ENCODE measurements at regions not wholly inside any gene's neighbourhood (a gene's known extent, or its start where the extent isn't known, plus 50 kb on each side); places are given as distances from the start of the nearest gene placed in this dataset.

DNA sequence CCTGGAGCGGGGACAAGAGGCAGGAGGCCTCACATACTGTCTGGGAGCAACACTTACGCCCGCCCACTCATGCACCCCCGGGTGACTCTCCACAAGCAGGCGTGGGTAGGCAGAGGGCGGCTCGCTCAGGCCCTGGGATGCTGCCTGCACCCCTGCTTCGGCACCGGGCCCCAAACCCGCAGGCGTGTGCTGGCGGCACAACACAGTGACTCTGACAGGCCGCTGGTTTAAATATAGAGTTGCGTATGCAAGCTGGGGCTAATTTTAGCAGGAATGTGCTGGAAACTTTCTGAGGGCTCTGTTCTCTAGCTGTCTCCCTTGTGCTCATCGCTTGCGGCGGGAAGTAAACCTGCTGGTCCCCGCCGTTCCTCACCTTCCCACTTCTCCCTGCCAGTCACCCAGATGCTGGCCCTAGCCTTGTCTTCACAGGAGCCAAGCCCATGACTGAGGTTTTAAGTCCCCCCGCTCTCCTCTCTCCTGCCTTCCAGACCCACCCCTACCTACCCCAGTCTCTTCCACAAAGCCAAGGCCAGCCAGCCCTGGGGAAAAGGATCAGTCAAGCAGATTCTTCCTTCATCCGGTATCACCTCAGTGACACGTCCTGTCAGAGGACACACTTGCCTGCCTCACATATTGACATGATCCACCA, 94.5 kb upstream of the FOXP4 start:
- DNase-seq (ENCODE audit: low spot score): peak; percentile 70

DNA sequence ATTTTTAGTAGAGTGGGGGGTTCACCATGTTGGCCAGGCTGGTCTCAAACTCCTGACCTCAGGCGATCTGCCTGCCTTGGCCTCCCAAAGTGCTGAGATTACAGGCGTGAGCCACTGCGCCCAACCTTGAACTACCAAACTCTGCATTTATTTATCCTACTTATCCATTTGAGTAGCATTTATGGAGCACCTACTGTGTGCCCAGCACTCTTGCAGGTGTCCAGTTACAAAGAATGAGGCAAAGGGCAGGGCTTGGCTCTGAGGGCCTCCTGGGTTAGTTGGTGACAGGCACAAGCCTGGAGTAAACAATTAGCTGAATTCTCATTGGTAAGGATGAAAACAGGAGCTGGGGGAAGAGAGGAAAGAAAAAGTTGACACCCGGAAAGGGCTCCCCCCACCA, 93.4 kb upstream of the FOXP4 start:
- no peak for DNase-seq (ENCODE audit: low spot score)

DNA sequence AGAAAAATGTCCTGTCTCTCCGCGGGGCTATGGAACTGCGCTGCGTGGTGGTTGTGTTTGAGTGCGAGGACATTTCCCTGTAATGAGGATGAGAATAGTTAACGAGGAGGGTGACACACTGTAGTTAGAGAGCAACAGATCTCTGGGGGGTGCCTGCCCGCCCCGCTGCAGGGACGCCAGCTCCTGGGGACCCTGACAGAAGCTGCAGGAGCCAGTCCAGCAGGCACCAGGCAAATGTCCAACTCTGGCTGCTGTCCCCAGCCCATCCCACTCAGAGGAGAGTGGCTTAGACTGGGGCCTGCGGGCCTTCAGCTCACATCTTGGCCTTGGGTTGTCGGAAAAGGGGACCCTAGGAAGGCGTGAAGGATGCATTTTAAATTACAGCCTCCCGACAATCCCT, 92.9 kb upstream of the FOXP4 start:
- no peak for DNase-seq (ENCODE audit: low spot score)

- no peak for DNase-seq (ENCODE audit: low spot score)
Measured at GRCh38 chr6:41454189-41454789, 91.9 kb upstream of the FOXP4 start.

DNA sequence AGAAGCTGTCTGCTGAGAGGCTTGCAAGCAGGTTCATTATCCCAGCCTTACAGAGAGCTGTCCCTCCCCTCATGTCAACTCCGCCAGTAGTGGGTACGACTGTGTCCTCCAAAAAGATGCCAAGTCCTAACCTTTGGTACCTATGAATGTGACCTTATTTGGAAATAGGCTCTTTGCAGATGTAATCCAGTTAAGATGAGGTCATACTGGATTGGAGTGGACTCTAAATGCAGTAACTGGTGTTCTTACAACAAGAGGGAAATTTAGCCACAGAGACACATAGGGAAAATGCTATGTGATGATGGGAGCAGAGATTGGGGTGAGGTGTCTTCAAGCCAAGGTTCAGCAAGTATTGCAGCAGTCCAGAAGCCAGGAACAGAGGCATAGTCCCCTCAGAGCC, 90.8 kb upstream of the FOXP4 start:
- DNase-seq (ENCODE audit: low spot score): no peak

DNA sequence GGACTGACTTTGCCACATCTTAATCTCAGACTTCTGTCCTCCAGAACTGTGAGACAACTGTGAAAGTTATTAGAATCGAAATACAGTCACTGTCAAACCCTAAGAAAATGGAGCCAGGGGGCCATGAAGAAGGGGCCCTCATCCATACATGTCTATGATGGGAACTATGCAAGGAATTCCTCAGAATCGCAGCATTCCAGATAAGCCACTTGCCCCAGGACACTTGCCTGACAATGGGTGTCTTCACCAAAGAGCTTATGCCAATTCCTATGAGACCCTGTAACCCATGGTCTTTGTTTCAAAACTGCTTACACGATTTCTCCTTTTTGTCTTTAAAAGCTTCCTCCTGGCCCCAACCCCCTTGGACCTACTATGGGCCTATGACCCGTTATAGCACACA, 90.4 kb upstream of the FOXP4 start:
- DNase-seq (ENCODE audit: low spot score): no peak

DNA sequence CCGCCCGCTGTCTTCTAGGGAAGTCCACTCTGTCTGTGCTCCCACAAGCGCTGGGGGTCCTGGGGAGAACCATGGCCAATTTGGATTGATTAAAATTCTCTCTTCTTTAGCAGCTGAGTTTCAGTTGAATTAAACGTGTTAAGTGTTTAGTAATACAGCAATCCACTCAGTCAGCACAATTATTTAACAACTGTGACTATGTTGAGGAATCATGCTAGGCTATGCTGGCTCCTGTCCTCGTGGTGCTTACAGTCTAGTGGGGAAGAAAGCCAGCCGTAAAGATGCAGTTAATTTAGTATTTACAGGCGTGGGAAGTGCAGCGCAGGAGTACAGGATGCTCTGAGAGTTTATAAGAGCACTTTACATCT, 88.9 kb upstream of the FOXP4 start:
- no peak for DNase-seq (ENCODE audit: low spot score)

DNA sequence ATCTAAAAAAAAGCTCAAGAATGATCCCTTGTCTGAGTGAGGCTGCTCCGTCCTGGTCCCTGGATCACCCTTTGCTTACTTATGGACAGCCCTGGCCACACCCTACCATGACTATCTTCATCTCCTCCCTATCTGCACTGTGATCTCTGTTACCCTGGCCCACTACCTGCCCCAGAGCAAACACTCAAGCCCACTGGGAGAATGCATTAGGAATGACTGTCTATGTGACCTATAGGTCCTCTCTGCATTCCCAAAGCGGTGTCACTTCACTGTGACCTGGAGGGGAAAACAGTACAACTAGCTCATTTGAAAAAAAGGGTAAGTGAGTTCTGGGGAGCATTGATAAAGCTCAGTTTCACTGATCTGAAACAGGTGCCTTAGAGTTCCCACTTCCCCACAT, 86.4 kb upstream of the FOXP4 start:
- DNase-seq (ENCODE audit: low spot score): no peak

DNA sequence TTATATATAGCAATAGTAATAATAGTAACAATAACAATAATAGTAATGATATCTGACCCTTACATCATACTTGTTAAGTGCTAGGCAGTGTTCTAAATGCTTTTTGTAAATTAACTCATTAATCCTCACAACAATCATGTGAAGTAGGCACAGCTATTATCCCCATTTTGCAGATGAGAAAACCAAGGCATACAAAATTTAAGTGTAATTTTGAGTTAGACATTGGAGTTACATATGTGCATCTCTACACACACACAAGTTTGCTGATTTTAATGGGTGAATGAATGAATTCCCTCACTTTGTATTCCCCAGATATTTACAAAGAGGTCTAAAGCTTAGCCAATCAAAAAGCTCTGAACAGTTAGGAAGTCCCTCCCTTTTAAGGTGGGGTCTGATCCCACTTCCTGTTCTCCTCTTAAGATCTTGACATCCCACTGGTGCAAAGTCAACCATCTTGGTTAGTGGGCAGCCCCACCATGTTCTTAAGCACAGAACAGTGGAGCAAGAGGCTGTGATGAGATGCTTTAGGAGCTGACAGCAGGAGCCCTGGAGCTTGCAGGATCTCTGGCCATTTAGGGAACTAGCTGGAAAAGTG, 85.3 kb upstream of the FOXP4 start:
- no peak for DNase-seq (ENCODE audit: low spot score)

GRCh38 chr6:41462033-41462432, 84.1 kb upstream of the FOXP4 start:
- no peak for DNase-seq (ENCODE audit: low spot score)

DNA sequence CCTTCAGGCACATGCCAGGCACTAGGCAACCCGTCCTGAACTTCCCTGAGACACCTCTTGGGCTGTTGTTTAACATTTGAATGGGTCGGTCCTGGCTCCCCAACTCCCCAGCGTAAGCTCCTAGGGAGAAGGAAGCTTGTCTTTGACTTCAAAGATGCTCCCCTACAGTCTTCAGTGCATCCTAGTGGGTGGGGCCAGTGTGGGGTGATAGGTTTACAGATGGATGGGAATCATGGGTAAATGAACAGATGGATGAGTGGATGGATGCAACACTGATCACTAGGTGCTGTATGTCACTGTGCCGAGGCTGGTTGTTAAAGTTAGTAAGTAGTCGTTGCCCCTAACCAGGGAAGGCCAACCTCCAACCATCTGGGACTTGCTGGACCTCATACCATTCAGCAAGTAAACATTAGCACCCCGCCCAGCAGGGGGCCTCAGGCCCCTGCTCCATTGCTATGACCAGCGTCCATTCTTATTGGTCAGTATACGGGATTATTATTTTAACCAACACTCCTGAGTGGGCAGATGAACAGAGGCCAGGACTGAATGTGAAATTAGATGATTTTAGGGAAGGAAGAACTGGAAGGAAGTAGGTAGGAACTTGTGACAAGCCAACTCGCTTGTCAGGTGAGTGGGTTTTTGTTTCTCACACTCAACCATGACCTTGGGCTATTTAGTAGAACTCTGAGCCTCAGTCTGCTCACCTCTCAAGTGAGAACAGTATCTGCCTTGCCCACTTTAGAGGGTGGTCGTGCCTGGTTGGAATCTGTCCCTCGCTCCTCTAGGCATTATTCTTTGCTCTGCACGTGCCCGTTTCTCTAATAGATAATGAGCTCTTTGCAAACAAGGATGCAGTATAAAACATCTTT, 82.9 kb upstream of the FOXP4 start:
- DNase-seq (ENCODE audit: low spot score): peak; percentile 84

GRCh38 chr6:41464019-41464418, 82.2 kb upstream of the FOXP4 start:
- DNase-seq (ENCODE audit: low spot score): no peak

- peak; percentile 55 for DNase-seq (ENCODE audit: low spot score)
Measured at GRCh38 chr6:41464481-41464880, 81.7 kb upstream of the FOXP4 start.

DNA sequence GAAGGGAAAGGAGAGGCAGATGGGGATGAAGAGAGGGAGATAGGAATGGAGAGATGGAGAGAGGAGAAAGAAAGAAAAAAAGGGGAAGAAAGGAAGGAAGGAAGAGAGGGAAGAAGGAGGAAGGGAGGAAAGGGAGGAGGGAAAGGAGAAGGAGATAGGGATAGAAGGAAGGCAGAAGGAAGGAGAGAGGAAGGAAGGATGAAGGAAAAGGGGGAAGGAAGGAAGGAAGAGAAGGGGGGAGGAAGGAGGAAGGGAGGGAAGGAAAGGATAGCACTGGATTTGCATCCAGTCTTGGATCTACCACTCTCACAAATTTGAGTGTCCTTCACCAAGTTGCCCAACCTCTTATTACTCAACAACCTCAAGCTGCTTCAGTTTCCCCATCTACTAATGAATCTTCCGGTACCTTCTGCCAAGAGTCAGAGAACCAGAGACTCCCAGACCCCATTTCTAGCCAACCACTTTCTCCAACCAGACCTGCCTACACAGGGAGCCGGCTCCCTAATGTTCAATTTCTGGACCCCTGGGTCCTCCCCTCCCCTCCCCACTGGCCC, 79.7 kb upstream of the FOXP4 start:
- DNase-seq (ENCODE audit: low spot score): no peak

- DNase-seq (ENCODE audit: low spot score): no peak
Measured at GRCh38 chr6:41467061-41467460, 79.1 kb upstream of the FOXP4 start.

- DNase-seq (ENCODE audit: low spot score): no peak
Measured at GRCh38 chr6:41467627-41468404, 78.4 kb upstream of the FOXP4 start.

DNA sequence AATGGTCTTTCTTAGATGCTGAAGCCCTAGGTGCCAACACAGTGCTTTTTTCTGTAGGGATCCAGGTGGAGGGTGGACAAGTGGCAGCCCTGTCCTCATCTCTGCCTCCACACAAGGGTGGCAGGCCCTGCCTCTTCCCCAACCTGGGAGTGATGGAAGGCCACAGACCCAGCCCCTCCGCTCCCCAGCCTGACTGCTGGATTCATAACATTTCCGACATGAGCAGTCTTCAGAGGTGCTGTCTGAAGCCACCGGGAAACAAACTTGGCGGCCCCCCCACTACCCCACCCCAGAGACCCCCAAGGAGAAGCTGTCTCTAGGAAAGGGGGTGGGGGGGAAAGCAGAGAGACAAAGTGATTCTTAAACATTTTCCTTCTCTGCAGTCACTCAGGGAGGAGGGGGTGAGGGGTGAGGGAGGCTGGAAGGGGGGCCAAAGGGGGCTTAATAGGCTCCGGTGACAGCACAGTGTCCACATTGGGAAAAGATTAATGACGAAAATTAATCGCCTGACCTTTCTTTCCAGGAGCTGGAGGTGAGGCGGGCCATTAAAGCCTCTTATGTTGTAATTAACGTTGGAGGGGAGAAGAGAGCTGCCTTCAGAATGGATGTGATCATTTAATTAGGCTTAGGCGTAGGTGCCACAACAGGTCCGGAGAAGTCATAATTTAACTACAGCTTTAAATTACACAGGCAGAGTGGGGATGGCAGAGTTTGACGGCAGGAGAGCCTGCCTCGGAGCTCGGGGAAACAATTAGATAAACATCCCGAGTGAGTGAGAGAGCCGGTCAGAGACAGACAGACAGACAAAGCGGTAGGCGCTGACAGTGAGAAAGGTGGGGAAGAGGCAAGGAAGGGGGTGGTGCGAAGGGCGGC, 76.8 kb upstream of the FOXP4 start:
- DNase-seq (ENCODE audit: low spot score): no peak

DNA sequence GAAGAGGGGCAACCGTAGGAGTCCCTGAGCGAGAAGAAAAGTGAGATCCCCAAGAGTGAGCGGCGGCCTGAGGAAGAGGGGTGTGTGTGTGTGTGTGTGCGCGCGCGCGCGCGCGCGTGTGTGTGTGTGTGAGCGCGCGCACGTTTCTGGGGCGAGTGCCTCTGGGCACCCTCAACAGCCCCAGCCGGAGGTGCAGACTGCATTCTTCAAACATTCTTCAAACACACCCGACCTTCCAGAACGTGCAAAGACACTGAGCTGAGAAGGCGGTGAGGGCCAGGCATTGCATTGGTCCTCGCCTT, 76.2 kb upstream of the FOXP4 start:
- DNase-seq (ENCODE audit: low spot score): no peak

DNA sequence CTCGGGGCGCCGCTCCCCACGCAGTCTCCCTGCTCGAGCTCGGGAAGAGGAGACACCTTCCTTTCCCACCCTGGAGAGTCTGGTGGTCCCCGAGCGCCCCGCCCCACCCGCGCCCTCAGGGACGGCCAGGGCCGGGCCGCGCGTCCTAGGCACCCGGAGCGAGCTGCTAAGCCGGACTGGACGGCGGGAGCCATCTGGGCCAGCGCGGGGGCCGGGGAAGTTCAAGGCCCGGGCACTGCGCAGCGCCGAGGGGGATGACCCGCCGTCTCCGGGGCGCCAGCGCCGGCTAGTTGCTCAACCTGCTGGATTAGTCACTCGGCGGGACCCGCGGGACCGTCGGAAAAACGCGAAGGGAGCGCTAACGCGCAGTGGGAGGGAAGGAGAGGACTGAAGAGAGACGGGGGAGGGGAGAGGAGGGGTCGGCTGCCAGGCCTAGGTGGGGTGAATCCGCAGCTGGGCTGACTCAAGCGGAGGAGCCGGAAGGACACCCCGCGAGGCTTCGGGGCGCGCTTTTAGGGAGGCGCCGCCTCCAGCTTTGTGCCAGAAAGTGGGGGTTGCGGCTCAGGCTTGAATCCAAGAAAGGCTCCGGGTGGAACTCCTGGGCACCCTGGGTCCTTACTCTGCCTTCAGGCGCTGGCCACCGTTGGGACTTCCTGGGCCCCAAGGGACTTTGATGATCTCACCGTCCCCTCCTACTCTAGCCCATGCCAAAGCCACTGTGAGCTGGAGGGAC, 75.7 kb upstream of the FOXP4 start:
- peak; percentile 60 for DNase-seq (ENCODE audit: low spot score)
